MM.1S (cell line): ENCODE measurements at regions not wholly inside any gene's neighbourhood (a gene's known extent, or its start where the extent isn't known, plus 50 kb on each side); places are given as distances from the start of the nearest gene placed in this dataset.

Experiments used
- DNase-seq: peaks from one replicate; pipeline ENCODE4 v3.0.0-alpha.2; 2015
- H2AFZ ChIP-seq: fragments of 300-600 bp; sonication (generic); 2 replicates; pipeline ENCODE4 v1.6.0; 2016; ENCODE audit warnings: antibody characterized with exemption, low read length
- H3F3A ChIP-seq: fragments of 300-600 bp; sonication (generic); 2 replicates; pipeline ENCODE4 v1.6.1; 2016; ENCODE audit warnings: mild to moderate bottlenecking, antibody characterized with exemption, low read length, moderate library complexity, mixed read lengths; ENCODE audit not compliant: insufficient read depth
- H3K27ac ChIP-seq: fragments of 300-600 bp; sonication (generic); 2 replicates; pipeline ENCODE4 v1.5.1; 2016; ENCODE audit warnings: mild to moderate bottlenecking, low read length
- H3K27me3 ChIP-seq: fragments of 300-600 bp; sonication (generic); replicated peaks from 2 replicates; pipeline ENCODE4 v1.6.0; 2016; ENCODE audit warnings: low read length; ENCODE audit not compliant: insufficient read depth
- H3K36me3 ChIP-seq: fragments of 300-600 bp; sonication (generic); replicated peaks from 2 replicates; pipeline ENCODE4 v1.6.1; 2016; ENCODE audit warnings: mild to moderate bottlenecking, low read length, mixed read lengths; ENCODE audit not compliant: insufficient read depth
- H3K4me1 ChIP-seq: fragments of 300-600 bp; sonication (generic); 2 replicates; pipeline ENCODE4 v1.6.1; 2016; ENCODE audit warnings: low read length, mixed read lengths
- H3K4me2 ChIP-seq: fragments of 300-600 bp; sonication (generic); 2 replicates; pipeline ENCODE4 v1.6.0; 2016; ENCODE audit warnings: low read depth, low read length
- H3K4me3 ChIP-seq: fragments of 300-600 bp; sonication (generic); 2 replicates; pipeline ENCODE4 v1.5.1; 2016; ENCODE audit warnings: low read length, mixed read lengths
- H3K79me2 ChIP-seq: fragments of 300-600 bp; sonication (generic); 2 replicates; pipeline ENCODE4 v1.6.1; 2016; ENCODE audit warnings: mixed run types, low read length, mixed read lengths
- H3K9ac ChIP-seq: fragments of 300-600 bp; sonication (generic); 2 replicates; pipeline ENCODE4 v1.6.1; 2016; ENCODE audit warnings: low read length, mixed read lengths
- H3K9me2 ChIP-seq: fragments of 300-600 bp; sonication (generic); replicated peaks from 2 replicates; pipeline ENCODE4 v1.6.1; 2016; ENCODE audit warnings: mild to moderate bottlenecking, low read length, mixed read lengths; ENCODE audit not compliant: insufficient read depth
- H3K9me3 ChIP-seq: fragments of 300-600 bp; sonication (generic); replicated peaks from 2 replicates; pipeline ENCODE4 v1.6.1; 2016; ENCODE audit warnings: mild to moderate bottlenecking, low read length, mixed read lengths; ENCODE audit not compliant: insufficient read depth
- H4K20me1 ChIP-seq: fragments of 300-600 bp; sonication (generic); 2 replicates; pipeline ENCODE4 v1.6.1; 2016; ENCODE audit warnings: mild to moderate bottlenecking, low read length, moderate library complexity, mixed read lengths; ENCODE audit not compliant: insufficient read depth
- EZH2 ChIP-seq: fragments of 300-600 bp; sonication (generic); optimal IDR thresholded peaks from 2 replicates; pipeline ENCODE3; 2017; ENCODE audit warnings: low read depth, mild to moderate bottlenecking, antibody characterized with exemption, low read length, mixed read lengths
- EZH2phosphoT487 ChIP-seq: fragments of 300-600 bp; sonication (generic); IDR thresholded peaks from 2 replicates; pipeline ENCODE4 v1.6.1; 2018; ENCODE audit warnings: antibody characterized with exemption, low read length
- TF ChIP-seq, protein P1 (sequence below): fragments of 300-600 bp; sonication (generic); IDR thresholded peaks from 2 replicates; pipeline ENCODE4 v1.5.1; 2016; ENCODE audit warnings: antibody characterized with exemption, low read length, mixed read lengths

DNA sequence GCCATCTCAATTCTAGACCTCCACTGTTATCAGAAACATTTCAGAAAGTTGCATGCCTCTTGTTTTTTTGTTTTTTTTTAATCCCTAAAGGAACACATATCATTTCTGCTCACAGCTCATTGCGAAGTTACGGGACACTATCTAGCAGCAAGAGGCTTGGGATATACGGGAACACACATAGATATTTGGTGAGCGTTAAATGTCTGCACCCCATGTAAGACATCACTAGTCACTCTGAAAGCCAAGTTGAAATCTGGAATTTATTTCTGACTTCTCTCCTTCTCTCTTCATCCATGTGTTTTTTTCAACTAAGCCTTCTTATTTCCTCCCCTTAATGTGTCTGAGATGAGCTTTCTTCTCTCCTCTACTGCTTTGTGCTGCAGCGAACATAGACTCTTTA lies 683.7 kb downstream of the PDHA2 start:
- Histone ChIP-seq H2AFZ (no peak overlapping the region), H3K9ac (no peak overlapping the region), H3K9me2 (no peaks in the 10 kb centered on the region), H3K27ac (no peak overlapping the region), H3K79me2 (no peaks in the 10 kb centered on the region), H3K27me3 (no peaks in the 10 kb centered on the region), H3K36me3 (no peaks in the 10 kb centered on the region), H3K9me3 (no peaks in the 10 kb centered on the region), H3K4me1 (no peaks in the 10 kb centered on the region), H3F3A (no peaks in the 10 kb centered on the region), H3K4me2 (no peak overlapping the region), H4K20me1 (no peaks in the 10 kb centered on the region), H3K4me3 (no peak overlapping the region)
- TF ChIP-seq EZH2phosphoT487 (no peak), EZH2 (no peak)
- TF ChIP-seq, protein P1, sequence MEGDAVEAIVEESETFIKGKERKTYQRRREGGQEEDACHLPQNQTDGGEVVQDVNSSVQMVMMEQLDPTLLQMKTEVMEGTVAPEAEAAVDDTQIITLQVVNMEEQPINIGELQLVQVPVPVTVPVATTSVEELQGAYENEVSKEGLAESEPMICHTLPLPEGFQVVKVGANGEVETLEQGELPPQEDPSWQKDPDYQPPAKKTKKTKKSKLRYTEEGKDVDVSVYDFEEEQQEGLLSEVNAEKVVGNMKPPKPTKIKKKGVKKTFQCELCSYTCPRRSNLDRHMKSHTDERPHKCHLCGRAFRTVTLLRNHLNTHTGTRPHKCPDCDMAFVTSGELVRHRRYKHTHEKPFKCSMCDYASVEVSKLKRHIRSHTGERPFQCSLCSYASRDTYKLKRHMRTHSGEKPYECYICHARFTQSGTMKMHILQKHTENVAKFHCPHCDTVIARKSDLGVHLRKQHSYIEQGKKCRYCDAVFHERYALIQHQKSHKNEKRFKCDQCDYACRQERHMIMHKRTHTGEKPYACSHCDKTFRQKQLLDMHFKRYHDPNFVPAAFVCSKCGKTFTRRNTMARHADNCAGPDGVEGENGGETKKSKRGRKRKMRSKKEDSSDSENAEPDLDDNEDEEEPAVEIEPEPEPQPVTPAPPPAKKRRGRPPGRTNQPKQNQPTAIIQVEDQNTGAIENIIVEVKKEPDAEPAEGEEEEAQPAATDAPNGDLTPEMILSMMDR: no peak
- DNase-seq: no peak

DNA sequence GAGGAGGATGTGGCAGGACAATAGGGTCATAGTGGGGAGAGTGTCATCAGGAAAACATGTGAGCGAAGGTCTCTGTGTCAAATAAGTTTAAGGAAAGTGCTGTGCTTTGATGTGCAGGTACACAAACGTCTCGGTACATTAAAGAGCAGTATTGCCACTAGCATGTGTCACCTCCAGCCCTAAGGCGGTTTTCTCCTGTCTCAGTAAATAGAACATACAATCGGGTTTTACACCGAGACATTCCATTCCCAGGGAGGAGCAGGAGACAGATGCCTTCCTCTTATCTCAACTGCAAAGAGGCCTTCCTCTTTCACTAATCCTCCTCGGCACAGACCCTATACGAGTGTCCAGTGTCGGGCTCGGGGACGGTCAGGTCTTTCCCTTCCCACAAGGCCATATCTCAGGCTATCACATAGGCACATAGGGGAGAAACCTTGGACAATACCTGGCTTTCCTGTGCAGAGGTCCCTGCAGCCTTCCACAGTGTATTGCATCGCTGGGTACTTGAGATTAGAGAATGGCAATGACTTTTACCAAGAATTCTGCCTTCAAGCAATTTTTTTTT lies 684.5 kb downstream of the PDHA2 start:
- no peak for TF ChIP-seq EZH2
- TF ChIP-seq, protein P1: no peak
- no peak for TF ChIP-seq EZH2phosphoT487
- Histone ChIP-seq H4K20me1 (no peaks in the 10 kb centered on the region), H3K36me3 (no peaks in the 10 kb centered on the region), H3F3A (no peaks in the 10 kb centered on the region), H3K4me2 (no peak overlapping the region), H3K27ac (no peak overlapping the region), H3K4me1 (no peaks in the 10 kb centered on the region), H2AFZ (no peak overlapping the region), H3K9me3 (no peaks in the 10 kb centered on the region), H3K9me2 (no peaks in the 10 kb centered on the region), H3K79me2 (no peaks in the 10 kb centered on the region), H3K27me3 (no peaks in the 10 kb centered on the region), H3K9ac (no peak overlapping the region), H3K4me3 (no peak overlapping the region)
- no peak for DNase-seq

DNA sequence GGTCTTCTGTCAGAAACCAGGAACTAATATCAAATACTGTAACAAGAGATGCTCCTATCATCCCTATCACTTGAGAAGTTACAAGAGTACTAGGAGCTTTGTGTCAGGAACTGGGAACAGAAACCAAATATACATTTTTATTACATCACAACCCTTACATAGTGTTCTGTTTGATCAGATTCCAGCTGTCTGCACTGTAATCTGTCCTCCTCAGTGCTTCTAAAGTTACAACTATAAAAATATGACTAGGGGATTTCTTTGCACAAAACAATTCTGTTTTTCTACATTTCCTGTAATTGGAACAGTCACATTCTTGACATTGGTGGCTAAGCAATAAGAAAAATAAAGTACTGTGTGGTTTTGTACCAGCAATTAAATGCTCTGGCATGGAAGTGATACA lies 686.0 kb downstream of the PDHA2 start:
- Histone ChIP-seq H3K4me2 (no peak overlapping the region), H3K79me2 (no peaks in the 10 kb centered on the region), H3K27ac (no peak overlapping the region), H3K9me2 (no peaks in the 10 kb centered on the region), H3K27me3 (no peaks in the 10 kb centered on the region), H3K4me3 (no peak overlapping the region), H3K36me3 (no peaks in the 10 kb centered on the region), H4K20me1 (no peaks in the 10 kb centered on the region), H3K4me1 (no peaks in the 10 kb centered on the region), H2AFZ (no peak overlapping the region), H3K9ac (no peak overlapping the region), H3F3A (no peaks in the 10 kb centered on the region), H3K9me3 (no peaks in the 10 kb centered on the region)
- DNase-seq: no peak
- TF ChIP-seq EZH2phosphoT487 (no peak), EZH2 (no peak)
- TF ChIP-seq, protein P1: no peak
